T-helper 1 cell treated with Interleukin-12 subunit alpha and Interleukin-12 subunit beta and Interleukin-4 antibody, amounts not matched to agents 30 μg/mL and 1 μg/mL, for 36 hours (primary cell): ENCODE measurements at regions not wholly inside any gene's neighbourhood (a gene's known extent, or its start where the extent isn't known, plus 50 kb on each side); places are given as distances from the start of the nearest gene placed in this dataset.
"Not testable (repeated sequence)": the region's sequence is repeated elsewhere in the genome, so short reads cannot be mapped to it uniquely, and the experiment has no call there.

Experiments used
- H3K27ac Mint-ChIP-seq: one replicate; pipeline ENCODE4 v1.8.0; 2021; ENCODE audit warnings: mild to moderate bottlenecking, mixed read lengths
- H3K27me3 Mint-ChIP-seq: one replicate; pipeline ENCODE4 v1.8.0; 2021; ENCODE audit warnings: low read depth, mixed read lengths
- H3K36me3 Mint-ChIP-seq: one replicate; pipeline ENCODE4 v1.8.0; 2021; ENCODE audit warnings: low read depth, mixed read lengths
- H3K4me1 Mint-ChIP-seq: one replicate; pipeline ENCODE4 v1.8.0; 2021; ENCODE audit warnings: low read depth, mixed read lengths
- H3K4me3 Mint-ChIP-seq: one replicate; pipeline ENCODE4 v1.8.0; 2021; ENCODE audit warnings: mild to moderate bottlenecking, moderate library complexity, mixed read lengths
- H3K9me3 Mint-ChIP-seq: one replicate; pipeline ENCODE4 v1.8.0; 2021; ENCODE audit warnings: mixed read lengths

- no peaks in the 10 kb centered on the region for H3K9me3 Mint-ChIP-seq
- H3K4me1 Mint-ChIP-seq = no peaks in the 10 kb centered on the region
- H3K27me3 Mint-ChIP-seq = no peaks in the 10 kb centered on the region
- H3K4me3 Mint-ChIP-seq = no peak overlapping the region
- no peaks in the 10 kb centered on the region for H3K36me3 Mint-ChIP-seq
- no peak overlapping the region for H3K27ac Mint-ChIP-seq
Observed at GRCh38 chr11:112689851-112690250, 271.4 kb upstream of the NCAM1 start.

GRCh38 chr11:112693781-112694180 lies 267.4 kb upstream of the NCAM1 start:
- no peaks in the 10 kb centered on the region for H3K27me3 Mint-ChIP-seq
- no peak overlapping the region for H3K27ac Mint-ChIP-seq
- no peaks in the 10 kb centered on the region for H3K36me3 Mint-ChIP-seq
- no peaks in the 10 kb centered on the region for H3K4me1 Mint-ChIP-seq
- no peak overlapping the region for H3K4me3 Mint-ChIP-seq
- no peaks in the 10 kb centered on the region for H3K9me3 Mint-ChIP-seq

- no peaks in the 10 kb centered on the region for H3K9me3 Mint-ChIP-seq
- no peaks in the 10 kb centered on the region for H3K27me3 Mint-ChIP-seq
- no peak overlapping the region for H3K27ac Mint-ChIP-seq
- no peak overlapping the region for H3K4me3 Mint-ChIP-seq
- H3K36me3 Mint-ChIP-seq = no peaks in the 10 kb centered on the region
- no peaks in the 10 kb centered on the region for H3K4me1 Mint-ChIP-seq
Observed at GRCh38 chr11:112694245-112694644, 267.0 kb upstream of the NCAM1 start.

GRCh38 chr11:112694813-112695212 lies 266.4 kb upstream of the NCAM1 start:
- Mint-ChIP-seq H3K36me3 (no peaks in the 10 kb centered on the region), H3K4me3 (no peak overlapping the region), H3K27ac (no peak overlapping the region), H3K4me1 (no peaks in the 10 kb centered on the region), H3K9me3 (no peaks in the 10 kb centered on the region), H3K27me3 (no peaks in the 10 kb centered on the region)

GRCh38 chr11:112697391-112698178 lies 263.6 kb upstream of the NCAM1 start:
- H3K9me3 Mint-ChIP-seq = no peaks in the 10 kb centered on the region

GRCh38 chr11:112705148-112705547 lies 256.1 kb upstream of the NCAM1 start:
- no peaks in the 10 kb centered on the region for H3K27me3 Mint-ChIP-seq
- no peaks in the 10 kb centered on the region for H3K4me1 Mint-ChIP-seq
- H3K4me3 Mint-ChIP-seq = no peak overlapping the region
- no peaks in the 10 kb centered on the region for H3K36me3 Mint-ChIP-seq
- no peak overlapping the region for H3K27ac Mint-ChIP-seq
- H3K9me3 Mint-ChIP-seq = no peaks in the 10 kb centered on the region

More at GRCh38 chr11:112697391-112698178, 263.6 kb upstream of the NCAM1 start:
- no peaks in the 10 kb centered on the region for H3K27me3 Mint-ChIP-seq
- no peaks in the 10 kb centered on the region for H3K36me3 Mint-ChIP-seq
- H3K4me3 Mint-ChIP-seq = no peak overlapping the region
- H3K27ac Mint-ChIP-seq = no peak overlapping the region
- H3K4me1 Mint-ChIP-seq = no peaks in the 10 kb centered on the region

- no peaks in the 10 kb centered on the region for H3K36me3 Mint-ChIP-seq
- no peaks in the 10 kb centered on the region for H3K4me1 Mint-ChIP-seq
- no peak overlapping the region for H3K4me3 Mint-ChIP-seq
- H3K9me3 Mint-ChIP-seq = no peaks in the 10 kb centered on the region
- H3K27me3 Mint-ChIP-seq = no peaks in the 10 kb centered on the region
- H3K27ac Mint-ChIP-seq = no peak overlapping the region
Observed at GRCh38 chr11:112706863-112707262, 254.4 kb upstream of the NCAM1 start.

GRCh38 chr11:112714340-112714739 lies 246.9 kb upstream of the NCAM1 start:
- not testable (repeated sequence) for H3K27ac Mint-ChIP-seq, H3K9me3 Mint-ChIP-seq, H3K4me1 Mint-ChIP-seq, H3K27me3 Mint-ChIP-seq, H3K4me3 Mint-ChIP-seq, H3K36me3 Mint-ChIP-seq

- no peaks in the 10 kb centered on the region for H3K36me3 Mint-ChIP-seq
- no peak overlapping the region for H3K27ac Mint-ChIP-seq
- no peaks in the 10 kb centered on the region for H3K27me3 Mint-ChIP-seq
- no peaks in the 10 kb centered on the region for H3K4me1 Mint-ChIP-seq
- no peaks in the 10 kb centered on the region for H3K9me3 Mint-ChIP-seq
- no peak overlapping the region for H3K4me3 Mint-ChIP-seq
Observed at GRCh38 chr11:112715056-112715455, 246.2 kb upstream of the NCAM1 start.

- no peak overlapping the region for H3K4me3 Mint-ChIP-seq
- H3K4me1 Mint-ChIP-seq = no peaks in the 10 kb centered on the region
Observed at GRCh38 chr11:112718483-112718882, 242.7 kb upstream of the NCAM1 start.

GRCh38 chr11:112719736-112720525 lies 241.3 kb upstream of the NCAM1 start:
- H3K36me3 Mint-ChIP-seq = no peaks in the 10 kb centered on the region
- H3K4me3 Mint-ChIP-seq = no peak overlapping the region
- no peaks in the 10 kb centered on the region for H3K9me3 Mint-ChIP-seq
- H3K27ac Mint-ChIP-seq = no peak overlapping the region
- H3K4me1 Mint-ChIP-seq = no peaks in the 10 kb centered on the region
- no peaks in the 10 kb centered on the region for H3K27me3 Mint-ChIP-seq

More at GRCh38 chr11:112718483-112718882, 242.7 kb upstream of the NCAM1 start:
- Mint-ChIP-seq H3K36me3 (no peaks in the 10 kb centered on the region), H3K27ac (no peak overlapping the region), H3K9me3 (no peaks in the 10 kb centered on the region), H3K27me3 (no peaks in the 10 kb centered on the region)

GRCh38 chr11:112722148-112722547 lies 239.1 kb upstream of the NCAM1 start:
- Mint-ChIP-seq H3K4me3 (no peak overlapping the region), H3K9me3 (no peaks in the 10 kb centered on the region), H3K27me3 (no peaks in the 10 kb centered on the region), H3K4me1 (no peaks in the 10 kb centered on the region), H3K27ac (no peak overlapping the region), H3K36me3 (no peaks in the 10 kb centered on the region)

- Mint-ChIP-seq H3K27ac (no peak overlapping the region), H3K4me3 (no peak overlapping the region), H3K27me3 (no peaks in the 10 kb centered on the region), H3K4me1 (no peaks in the 10 kb centered on the region), H3K9me3 (no peaks in the 10 kb centered on the region), H3K36me3 (no peaks in the 10 kb centered on the region)
Observed at GRCh38 chr11:112722876-112723275, 238.3 kb upstream of the NCAM1 start.

GRCh38 chr11:112723676-112724495 lies 237.3 kb upstream of the NCAM1 start:
- no peak overlapping the region for H3K27ac Mint-ChIP-seq
- H3K4me3 Mint-ChIP-seq = no peak overlapping the region
- no peaks in the 10 kb centered on the region for H3K9me3 Mint-ChIP-seq
- no peaks in the 10 kb centered on the region for H3K36me3 Mint-ChIP-seq
- H3K27me3 Mint-ChIP-seq = no peaks in the 10 kb centered on the region
- no peaks in the 10 kb centered on the region for H3K4me1 Mint-ChIP-seq

GRCh38 chr11:112724496-112724790 lies 236.8 kb upstream of the NCAM1 start:
- H3K36me3 Mint-ChIP-seq = no peaks in the 10 kb centered on the region
- H3K4me1 Mint-ChIP-seq = no peaks in the 10 kb centered on the region
- no peaks in the 10 kb centered on the region for H3K9me3 Mint-ChIP-seq
- H3K27me3 Mint-ChIP-seq = no peaks in the 10 kb centered on the region
- no peak overlapping the region for H3K4me3 Mint-ChIP-seq
- H3K27ac Mint-ChIP-seq = no peak overlapping the region
